ENCODE measurements at regions not wholly inside any gene's neighbourhood (a gene's known extent, or its start where the extent isn't known, plus 50 kb on each side); places are given as distances from the start of the nearest gene placed in this dataset.

DNA sequence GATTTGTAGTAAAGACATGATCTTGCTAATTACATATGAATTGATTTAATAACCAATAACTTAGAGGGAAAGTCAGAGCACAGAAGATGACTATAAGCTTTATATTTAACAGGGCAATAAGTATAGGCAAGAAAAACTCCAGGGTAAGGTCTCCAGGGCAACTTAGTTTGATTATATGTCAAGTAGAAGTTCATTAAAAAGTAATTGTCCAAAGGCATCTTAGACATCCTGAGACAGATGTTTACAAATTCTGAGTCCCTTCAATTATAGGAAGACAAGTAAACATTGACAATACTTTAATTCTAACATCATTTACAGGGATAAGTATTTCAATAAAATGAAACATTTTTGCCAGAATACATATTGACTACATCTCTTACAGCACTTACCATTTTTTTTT is 416.0 kb downstream of the RAP2B start:
- TF ChIP-seq POLR2A (IDR thresholded peaks at IDR 0.05; ENCODE audit: low read depth, low read length) (no peak), EZH2 (IDR thresholded peaks at IDR 0.05; ENCODE audit: borderline replicate concordance, low read depth, low read length, severe bottlenecking) (no peak), POLR2AphosphoS5 (IDR thresholded peaks at IDR 0.05; ENCODE audit: insufficient read depth, low read depth, low read length) (no peak), GATA2 (IDR thresholded peaks at IDR 0.05; ENCODE audit: insufficient read depth, insufficient read length, low read depth, low read length) (no peak), JUN (IDR thresholded peaks at IDR 0.05; ENCODE audit: borderline replicate concordance, insufficient read depth, insufficient read length, low read depth) (no peak), MYC (IDR thresholded peaks at IDR 0.05; ENCODE audit: low read depth, low read length) (no peak), FOS (IDR thresholded peaks at IDR 0.05; ENCODE audit: borderline replicate concordance, insufficient read depth, low read length) (no peak)
- TF ChIP-seq, protein P1, sequence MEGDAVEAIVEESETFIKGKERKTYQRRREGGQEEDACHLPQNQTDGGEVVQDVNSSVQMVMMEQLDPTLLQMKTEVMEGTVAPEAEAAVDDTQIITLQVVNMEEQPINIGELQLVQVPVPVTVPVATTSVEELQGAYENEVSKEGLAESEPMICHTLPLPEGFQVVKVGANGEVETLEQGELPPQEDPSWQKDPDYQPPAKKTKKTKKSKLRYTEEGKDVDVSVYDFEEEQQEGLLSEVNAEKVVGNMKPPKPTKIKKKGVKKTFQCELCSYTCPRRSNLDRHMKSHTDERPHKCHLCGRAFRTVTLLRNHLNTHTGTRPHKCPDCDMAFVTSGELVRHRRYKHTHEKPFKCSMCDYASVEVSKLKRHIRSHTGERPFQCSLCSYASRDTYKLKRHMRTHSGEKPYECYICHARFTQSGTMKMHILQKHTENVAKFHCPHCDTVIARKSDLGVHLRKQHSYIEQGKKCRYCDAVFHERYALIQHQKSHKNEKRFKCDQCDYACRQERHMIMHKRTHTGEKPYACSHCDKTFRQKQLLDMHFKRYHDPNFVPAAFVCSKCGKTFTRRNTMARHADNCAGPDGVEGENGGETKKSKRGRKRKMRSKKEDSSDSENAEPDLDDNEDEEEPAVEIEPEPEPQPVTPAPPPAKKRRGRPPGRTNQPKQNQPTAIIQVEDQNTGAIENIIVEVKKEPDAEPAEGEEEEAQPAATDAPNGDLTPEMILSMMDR (IDR thresholded peaks at IDR 0.05; ENCODE audit: extremely low read depth in 1 of 2, insufficient read depth in 1 of 2, low read depth in 1 of 2, low read length in 2 of 2) = no peak
- TF ChIP-seq, protein P2, sequence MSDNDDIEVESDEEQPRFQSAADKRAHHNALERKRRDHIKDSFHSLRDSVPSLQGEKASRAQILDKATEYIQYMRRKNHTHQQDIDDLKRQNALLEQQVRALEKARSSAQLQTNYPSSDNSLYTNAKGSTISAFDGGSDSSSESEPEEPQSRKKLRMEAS (IDR thresholded peaks at IDR 0.05; ENCODE audit: insufficient read depth, insufficient read length) = no peak
